ENCODE measurements at regions not wholly inside any gene's neighbourhood (a gene's known extent, or its start where the extent isn't known, plus 50 kb on each side); places are given as distances from the start of the nearest gene placed in this dataset.
"Not testable (repeated sequence)": the region's sequence is repeated elsewhere in the genome, so short reads cannot be mapped to it uniquely, and the experiment has no call there.

DNA sequence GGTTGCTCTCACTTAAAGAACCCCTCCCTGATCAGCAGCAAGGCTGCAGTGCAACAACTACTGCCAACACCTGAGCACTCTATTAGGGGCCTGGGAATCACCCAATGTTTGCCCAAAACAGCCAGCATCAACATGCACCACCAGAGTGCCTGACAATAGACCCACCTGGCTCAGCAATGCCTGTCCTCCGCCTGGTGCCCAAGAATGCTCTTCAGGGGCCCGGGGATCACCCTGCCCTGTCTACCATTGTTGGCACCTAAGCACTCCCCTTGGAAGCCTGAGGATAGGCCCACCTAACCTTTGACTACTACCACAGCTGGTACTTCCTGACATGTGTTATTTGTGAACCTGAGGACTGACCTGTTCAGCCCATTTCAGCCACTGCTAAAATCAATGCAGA lies 1363.1 kb upstream of the PRR20A start:
- DNase-seq: no peak

DNA sequence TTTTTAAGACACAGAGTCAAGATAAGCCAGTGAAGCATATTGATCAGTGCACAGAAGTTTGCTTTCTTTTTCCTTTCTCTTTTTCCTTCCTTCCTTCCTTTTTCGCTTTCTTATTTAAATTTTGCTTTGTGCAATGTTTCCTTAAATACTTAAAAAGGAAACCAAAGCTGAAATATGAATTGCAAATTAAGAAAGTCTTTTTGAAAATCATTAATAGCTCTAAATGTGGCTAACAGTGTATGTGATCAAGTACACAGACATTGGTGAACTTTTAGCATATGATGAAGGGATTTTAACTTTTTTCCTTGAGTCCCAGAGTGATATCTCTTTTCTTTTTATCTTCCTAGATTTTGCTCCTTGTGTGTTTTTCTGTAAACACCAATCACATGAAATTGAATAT lies 1356.9 kb upstream of the PRR20A start:
- DNase-seq: no peak

DNA sequence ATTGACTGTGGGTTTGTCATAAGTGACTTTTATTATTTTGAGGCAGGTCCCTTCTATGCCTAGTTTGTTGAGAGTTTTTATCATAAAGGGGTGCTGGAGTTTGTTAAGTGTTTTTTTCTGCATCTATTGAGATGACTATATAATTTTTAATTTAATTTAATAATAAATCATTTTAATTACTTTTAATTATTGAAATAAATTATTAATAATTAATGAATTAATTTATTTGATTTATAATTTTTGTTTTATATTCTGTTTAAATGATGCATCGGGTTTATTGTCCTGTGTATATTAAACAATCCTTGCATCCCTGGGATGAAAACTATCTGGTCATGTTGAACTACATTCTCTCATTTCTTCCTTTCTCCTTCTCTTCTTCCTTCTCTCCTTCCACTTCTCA lies 1352.2 kb upstream of the PRR20A start:
- DNase-seq: no peak

DNA sequence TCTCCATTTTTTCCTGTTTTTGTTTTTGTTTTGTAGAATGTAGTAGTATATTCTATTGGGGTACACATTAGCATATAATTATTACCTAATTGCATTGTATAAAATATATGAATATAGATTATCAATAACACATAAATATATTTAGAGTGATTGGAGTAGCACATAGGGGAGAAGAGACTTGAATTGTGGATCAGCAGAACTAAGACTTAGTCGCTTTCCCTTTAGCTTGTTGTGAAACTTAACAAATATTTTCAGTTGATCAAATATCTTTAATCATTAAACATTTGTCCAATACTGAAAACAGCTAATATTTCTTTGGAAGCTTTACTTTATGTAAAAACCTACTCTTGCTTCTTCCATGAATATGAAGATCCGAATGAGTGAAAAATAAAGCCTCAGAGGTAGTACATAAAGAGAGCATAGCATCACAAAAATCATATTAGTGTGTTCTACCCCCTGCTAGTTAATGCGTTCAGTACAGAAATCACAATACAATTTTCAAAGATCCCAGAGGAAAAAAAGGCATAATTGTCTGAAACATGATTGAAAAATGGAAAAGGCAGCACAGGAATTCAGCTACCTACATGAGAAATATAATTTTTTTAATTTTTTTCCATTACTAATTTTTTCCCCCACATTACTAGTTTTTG lies 1348.0 kb upstream of the PRR20A start:
- no peak for DNase-seq

DNA sequence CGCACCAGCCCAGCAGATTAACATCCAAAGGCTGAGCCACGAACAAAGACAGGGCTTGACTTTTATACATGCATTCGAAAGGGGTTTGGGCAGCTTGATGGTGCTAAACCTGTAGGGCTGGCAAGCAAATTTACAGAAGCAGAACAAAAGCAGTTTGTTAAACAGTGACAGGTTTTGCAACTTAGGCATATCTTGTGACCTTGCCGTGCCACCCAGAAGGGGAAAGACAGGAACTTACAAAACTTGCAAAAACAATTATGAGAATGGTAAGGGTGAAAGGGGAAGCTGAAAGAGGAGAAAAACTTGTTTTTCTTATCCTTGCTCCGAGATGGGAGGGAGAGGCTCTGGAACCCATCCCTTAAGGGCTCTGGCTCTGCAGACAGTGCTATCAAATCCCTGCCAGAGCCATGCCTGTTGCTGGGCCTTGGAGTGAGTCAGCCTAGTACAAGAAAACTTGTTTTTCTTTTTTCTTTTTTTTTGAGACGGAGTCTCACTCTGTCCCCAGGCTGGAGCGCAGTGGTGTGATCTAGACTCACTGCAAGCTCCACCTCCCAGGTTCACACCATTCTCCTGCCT lies 1325.2 kb upstream of the PRR20A start:
- no peak for DNase-seq

DNA sequence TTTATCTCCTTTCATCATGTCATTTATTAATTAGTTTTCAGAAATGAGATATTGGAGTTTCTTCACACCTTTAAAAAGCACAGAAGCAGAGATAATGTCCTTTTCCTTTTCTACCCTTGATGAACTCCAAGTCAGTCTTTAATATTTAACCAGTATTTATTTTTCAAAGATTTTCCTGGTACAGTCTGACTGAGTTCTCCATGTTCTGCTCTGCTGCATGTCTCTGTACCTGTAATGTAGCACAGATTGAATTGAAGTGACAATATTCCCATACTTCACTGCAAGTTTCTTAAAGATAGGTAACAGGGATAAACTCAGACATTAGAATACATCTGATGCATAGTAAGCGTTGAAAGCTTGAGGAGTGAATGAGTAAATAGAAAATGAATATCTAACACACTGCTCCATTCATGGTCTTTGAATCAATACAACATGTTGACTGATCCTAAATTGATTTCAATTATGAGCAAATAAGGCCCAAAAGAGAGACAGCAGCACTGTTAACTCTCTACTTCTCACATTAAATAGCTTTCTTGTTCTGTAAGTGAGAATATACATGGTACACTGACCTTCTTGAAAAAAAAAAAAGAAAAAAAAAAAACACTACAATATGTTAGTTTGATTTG lies 1323.6 kb upstream of the PRR20A start:
- DNase-seq: no peak

DNA sequence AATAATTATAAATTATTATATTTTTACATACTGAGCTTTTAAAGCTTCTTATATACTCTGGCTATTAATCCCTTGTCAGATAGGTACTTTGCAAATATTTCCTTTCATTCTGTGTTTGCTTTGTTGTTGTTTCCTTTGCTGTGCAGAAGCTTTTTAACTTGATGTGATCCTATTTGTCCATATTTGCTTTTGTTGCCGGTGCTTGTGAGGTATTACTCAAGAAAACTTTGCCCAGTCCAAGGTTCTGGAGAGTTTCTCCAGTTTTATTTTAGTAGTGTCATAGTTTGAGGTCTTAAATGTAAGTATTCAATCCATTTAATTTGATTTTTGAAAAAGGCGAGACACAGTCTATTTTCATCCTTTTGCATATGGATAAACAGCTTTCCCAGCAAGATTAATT lies 1319.9 kb upstream of the PRR20A start:
- DNase-seq: no peak

DNA sequence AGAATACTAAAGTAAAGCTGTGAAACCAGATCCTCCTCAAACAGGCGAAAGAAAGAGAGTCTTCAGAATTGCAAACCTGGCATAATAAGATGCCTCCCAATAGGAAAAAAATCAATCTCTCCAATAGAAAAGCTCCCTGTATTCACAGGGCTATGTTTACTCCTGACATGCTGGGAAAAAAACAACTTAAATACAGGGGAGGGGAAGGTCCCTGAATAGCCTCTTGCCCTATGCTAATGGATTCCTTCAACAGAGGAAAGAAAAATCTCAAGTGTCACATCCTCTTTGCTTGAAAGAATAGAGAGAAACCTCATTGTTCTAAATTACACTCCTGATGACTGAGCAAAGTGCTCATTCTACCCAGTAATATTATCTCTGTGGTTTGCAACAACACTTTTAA lies 1271.1 kb upstream of the PRR20A start:
- no peak for DNase-seq

DNA sequence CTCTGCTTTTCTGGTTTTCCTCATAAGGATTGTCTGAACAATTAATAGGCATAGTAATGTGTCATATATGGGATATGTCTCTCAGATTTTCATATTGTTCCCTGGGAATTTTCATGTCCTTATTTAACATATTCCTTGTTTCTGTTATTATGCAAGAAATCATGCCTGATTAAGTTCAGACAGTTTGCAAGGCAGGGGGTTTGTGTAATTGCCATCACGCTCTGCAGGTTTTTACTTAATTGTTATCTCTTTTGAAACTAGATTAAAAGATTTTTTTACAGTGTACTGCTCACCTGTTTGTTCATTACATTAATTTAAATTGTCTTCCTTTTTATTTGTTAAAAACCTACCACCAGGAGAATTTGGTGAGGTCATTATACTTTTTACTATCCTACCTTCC lies 1253.2 kb upstream of the PRR20A start:
- DNase-seq: no peak

DNA sequence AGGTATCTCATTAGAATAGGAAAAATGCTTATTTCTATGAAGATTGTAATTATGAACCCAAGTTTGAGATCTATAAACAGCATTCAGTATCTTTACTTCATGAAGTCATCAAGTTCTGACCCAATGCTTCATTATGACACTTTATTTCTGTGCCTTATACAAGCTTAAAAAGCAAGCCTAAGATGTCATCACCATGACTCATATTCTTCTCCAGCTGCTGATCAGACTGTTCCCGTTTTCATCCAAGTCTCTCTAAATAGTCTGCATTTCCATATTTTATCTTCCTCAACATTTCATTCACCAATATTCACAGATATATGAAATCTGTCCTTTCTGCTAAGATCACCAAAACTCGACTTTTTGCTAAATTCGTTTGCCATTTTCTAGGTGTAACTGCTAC lies 1247.2 kb upstream of the PRR20A start:
- no peak for DNase-seq

DNA sequence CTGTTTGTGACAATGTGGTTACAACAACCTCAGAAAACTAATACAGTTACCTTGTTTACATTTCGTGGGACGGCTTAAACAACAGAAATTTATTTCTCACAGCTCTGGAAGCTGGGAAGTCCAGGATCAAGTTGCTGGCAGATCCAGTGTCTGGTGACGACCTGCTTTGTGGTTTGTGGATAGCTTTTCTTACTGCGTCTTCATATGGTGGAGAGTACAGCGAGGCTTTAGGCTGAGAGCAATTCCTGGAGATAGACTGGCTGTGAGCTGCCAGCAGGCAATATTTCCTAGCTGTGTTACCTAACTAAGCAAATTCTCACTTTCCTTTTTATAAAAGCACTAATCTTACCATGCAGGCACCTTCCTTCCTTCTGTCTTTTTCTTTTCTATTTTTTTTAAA lies 1203.5 kb upstream of the PRR20A start:
- DNase-seq: no peak

DNA sequence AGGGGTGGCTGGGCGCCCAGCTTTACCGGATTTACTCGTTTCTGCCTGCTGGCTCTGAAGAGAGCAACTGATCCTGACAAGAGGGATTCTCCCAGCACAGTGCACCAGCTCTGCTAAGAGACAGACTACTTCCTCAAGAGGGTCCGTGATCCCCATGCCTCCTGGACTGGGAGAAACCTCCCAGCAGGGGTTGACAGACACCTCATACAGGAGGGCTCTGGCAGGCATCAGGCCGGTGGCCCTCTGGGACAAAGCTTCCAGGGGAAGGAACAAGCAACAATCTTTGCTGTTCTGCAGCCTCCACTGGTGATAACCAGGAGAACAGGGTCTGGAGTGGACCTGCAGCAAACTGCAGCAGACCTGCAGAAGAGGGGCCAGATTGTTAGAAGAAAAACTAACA lies 1192.5 kb upstream of the PRR20A start:
- DNase-seq: no peak

DNA sequence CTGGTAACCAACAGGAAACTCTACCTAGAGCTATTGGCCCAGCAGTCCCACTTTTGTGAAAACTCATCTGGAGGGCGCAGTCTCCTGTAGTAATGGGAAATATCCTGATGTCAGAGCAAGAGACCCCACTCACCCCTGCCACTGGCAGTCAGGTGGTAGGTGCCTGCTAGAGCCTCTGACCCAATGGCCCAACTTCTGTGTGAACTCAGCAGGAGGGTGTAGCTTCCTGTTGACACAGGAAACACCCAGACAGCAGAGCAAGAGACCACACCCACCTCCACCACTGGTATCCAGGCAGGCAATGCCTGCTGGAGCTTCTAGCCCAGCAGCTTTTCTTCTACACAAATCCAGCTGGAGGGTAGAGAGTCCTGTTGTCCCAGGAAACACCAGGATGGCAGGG lies 1176.8 kb upstream of the PRR20A start:
- no peak for DNase-seq

DNA sequence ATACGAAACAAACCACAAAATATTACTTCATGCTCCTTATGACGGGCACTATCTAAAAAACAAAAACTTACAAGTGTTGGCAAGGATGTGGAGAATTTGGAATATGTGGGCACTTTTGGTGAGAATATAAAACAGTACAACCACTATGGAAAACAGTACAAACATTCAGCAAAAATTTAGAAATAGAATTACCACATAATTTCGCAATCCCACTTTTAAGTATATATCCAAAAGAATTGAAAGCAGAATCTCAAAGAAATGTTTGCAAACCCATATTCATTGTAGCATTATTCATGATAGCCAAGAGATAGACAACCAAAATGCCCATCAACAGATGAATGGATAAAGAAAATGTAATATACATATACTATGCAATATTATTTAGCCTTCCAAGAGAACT lies 1173.7 kb upstream of the PRR20A start:
- DNase-seq: no peak

DNA sequence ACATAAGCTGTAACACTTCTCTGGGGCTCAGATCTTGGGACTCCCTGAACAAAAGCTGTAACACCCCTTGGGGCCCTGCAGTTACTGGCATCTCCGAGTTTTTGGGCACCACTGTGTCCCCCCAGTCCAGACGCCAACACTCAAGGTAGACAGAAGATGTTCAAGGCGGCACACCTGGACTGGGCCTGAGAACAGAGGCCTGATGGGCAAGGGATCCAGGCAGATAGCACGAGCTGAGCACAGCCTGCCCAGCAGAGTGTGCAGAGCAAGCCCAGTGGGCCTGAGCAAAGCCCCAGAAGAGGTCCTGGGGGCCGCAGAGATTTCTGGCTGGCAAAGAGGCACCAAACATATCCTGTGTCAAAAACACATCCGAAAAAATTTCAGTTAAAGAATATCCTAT lies 1163.3 kb upstream of the PRR20A start:
- no peak for DNase-seq

DNA sequence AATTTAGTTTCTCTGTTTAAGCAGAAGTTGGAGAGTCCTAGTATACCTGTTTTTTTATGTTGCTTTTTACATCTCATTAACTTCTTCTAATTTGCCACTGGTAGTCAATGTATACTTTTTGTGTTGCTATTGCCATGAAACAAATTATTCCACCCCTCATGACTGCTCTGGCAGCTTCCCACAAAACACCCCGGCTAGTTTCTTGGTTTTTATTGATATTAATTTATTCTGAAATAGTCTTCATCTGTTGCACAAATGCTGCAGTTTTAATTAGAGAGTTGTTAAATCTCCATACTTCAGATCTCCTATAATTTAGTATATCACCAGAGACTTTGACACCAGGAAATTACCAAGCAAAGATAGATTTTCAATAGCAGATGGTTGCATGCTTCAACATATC lies 1159.3 kb upstream of the PRR20A start:
- no peak for DNase-seq

DNA sequence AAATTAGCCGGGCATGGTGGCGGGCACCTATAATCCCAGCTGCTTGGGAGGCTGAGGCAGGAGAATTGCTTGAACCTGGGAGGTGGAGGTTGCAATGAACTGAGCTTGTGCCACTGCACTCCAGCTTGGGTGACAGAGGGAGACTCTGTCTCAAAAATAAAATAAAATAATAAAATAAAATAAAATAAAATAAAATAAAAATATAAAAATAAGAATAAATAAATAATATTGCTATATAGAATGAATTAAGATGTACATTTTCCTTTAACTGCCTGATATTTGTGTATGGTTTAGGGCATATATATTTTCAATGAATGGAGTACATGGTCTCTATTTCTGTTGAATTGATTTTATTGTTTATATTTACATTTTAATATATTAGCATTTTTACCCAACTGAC lies 1156.7 kb upstream of the PRR20A start:
- not testable (repeated sequence) for DNase-seq

DNA sequence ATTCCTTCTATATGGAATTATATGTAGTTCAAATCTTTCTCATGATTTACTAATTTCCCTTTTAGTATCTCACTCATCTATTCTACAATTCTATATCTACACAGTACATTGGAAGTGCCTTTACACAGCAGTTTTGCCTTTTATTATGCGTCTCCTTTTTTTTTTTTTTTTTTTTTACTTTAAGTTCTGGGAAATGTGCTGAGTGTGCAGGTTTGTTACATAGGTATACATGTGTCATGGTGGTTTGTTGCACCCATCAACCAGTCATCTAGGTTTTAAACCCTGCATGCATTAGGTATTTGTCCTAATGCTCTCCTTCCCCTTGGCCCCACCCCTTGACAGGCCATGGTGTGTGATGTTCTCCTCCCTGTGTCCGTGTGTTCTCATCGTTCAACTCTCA lies 1150.1 kb upstream of the PRR20A start:
- DNase-seq: no peak

DNA sequence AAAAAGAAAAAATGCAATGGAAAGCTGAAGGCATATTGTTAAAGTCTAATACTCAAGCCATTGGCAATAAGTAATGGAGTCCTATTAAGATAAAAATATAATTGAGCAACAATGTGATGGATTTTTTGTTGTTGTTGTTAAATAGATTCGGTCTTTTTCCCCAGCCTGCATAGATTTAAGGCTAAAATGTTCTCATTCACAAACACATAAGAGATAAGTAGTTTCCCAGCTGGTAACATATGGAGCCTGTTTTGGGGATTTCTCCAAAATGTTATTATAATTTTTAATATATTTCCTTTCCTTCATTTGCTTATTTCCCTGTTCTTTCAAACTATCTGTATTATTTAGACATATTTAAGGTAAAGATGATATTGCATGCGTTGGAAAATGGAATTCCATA lies 1149.1 kb upstream of the PRR20A start:
- no peak for DNase-seq

DNA sequence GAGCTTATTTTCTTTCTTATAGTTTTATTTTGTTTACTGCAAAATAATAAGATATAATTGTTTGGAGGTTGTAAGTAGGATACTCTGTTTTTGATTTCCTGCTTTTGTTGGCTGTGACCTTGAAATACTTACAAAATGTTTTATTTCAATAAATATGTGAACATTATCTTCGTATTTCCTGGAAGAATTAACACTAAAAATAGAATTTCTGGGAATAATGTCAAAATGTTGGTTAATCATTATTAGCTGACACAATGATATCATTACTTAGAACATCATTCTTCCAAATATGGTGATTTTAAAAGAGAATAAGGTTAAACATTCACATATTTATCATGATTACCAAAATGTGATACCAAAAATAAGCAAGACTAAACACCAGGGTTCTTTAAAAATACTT lies 1148.6 kb upstream of the PRR20A start:
- DNase-seq: no peak

DNA sequence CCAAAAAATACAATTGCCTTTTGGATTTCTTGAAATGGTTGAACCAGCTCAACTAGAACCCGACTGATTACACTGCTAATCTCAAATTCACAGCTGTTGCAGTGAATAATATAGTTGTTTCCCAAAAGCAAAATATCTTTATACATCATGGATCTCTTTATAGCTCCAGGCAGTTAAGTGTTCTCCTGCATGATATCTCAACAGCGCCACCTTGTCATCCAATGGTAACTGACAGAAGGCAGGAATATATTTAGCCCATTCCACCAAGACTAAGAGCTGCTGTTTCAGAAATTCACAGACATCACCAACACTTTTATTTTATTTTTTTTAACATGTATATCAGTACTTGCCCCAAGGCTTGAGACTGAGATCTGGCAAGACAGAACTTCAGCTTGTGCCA lies 1141.0 kb upstream of the PRR20A start:
- no peak for DNase-seq

DNA sequence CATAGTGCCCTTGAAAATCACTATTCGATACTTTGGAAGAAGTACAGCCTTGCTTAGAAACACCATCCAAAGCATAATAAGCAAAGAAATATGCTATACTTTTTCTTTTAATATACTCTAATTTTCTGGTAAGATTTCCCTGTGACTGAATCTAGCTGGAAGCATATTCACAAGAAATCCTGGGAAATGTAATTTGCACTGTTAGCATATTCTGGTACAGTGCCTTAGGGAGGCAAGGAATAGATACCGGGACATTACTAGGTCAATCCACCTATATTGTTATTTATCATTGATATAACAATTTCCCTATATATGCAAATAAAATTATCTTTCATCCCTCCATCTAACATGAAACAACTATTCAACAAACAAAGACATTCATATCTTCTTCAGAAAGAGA lies 1131.3 kb upstream of the PRR20A start:
- no peak for DNase-seq

DNA sequence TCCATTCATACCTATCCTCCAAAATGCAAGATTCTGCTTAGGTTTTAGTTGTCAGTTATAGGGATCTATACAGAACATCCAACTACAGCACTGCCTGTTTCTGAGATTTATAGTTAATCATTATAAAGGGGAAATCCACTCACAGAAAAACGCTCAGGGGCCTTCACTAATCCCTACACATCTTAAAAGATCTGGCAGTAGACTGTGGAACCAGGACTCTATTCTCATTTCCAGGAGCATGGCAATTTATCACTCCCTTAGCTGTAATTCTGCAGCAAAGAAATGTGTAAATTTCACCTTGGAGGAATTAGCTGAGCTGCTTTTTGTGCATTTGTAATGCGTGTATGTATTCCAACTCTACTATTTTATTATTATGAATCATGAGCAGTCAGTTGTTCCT lies 1128.1 kb upstream of the PRR20A start:
- DNase-seq: no peak

DNA sequence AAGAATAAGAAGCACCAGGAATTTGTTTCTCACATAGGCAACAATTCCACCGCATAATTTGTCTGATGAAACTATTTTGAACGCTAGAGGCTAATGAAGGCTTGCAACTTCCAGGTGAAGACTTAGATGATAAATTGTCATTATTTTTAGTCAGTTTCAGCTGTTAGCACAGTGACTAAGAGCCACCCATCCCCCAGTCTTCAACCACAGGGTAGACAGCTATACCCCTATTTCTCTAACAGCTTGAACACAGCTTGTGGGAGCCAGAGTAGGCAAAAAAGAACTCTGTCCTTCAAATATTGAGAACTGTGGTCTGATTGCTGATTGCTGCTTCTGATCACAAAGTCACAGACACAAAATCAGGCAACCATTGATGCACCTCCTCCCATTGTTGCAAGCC lies 1124.8 kb upstream of the PRR20A start:
- no peak for DNase-seq

DNA sequence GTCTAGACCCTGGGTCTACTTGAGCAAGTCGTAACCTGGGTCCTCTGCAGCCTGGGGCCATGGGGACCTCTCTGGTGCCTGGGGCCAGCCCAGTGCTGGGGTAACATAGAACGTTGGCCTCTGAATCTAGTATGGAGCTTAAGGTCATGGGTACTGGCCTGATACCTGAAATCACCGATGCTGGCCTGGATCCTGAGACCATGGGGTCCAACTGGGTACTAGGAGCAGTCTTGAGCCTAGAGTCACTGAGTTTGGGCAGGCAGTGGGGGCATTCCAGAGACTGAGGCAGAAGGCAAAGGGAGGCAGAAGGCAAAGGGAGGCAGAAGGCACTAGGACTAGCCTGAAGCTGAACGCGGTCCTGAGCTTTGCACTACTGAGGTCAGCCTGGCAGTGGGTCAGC lies 1121.1 kb upstream of the PRR20A start:
- no peak for DNase-seq
